WTC11 (cell line): ENCODE measurements at regions not wholly inside any gene's neighbourhood (a gene's known extent, or its start where the extent isn't known, plus 50 kb on each side); places are given as distances from the start of the nearest gene placed in this dataset.

ENCODE experiments used
- JUN ChIP-seq: sonication (generic); formaldehyde crosslinking; IDR thresholded peaks from 2 replicates; pipeline ENCODE4 v1.8.0; 2023; ENCODE audit warnings: mild to moderate bottlenecking, missing genetic modification reagents
- MXD4 ChIP-seq: fragments of 250-450 bp; sonication (Bioruptor Pico); IDR thresholded peaks from 2 replicates; pipeline ENCODE4 v1.8.0; 2021; ENCODE audit warnings: mild to moderate bottlenecking, moderate library complexity, borderline replicate concordance
- SP1 ChIP-seq: sonication (generic); formaldehyde crosslinking; conservative IDR thresholded peaks from 2 replicates; pipeline ENCODE4 v1.8.1; 2022; ENCODE audit warnings: missing genetic modification reagents
- TEAD4 ChIP-seq: sonication (generic); formaldehyde crosslinking; IDR thresholded peaks from 2 replicates; pipeline ENCODE4 v1.8.0; 2022; ENCODE audit warnings: mild to moderate bottlenecking, missing genetic modification reagents
- TF ChIP-seq, protein P1 (sequence below): sonication (generic); formaldehyde crosslinking; IDR thresholded peaks from 2 replicates; pipeline ENCODE4 v1.8.0; 2022; ENCODE audit warnings: missing genetic modification reagents
- TF ChIP-seq, protein P2 (sequence below): fragments of 200-600 bp; IDR thresholded peaks from 2 replicates; pipeline ENCODE4 v1.8.0; 2022; ENCODE audit warnings: antibody characterized with exemption

DNA sequence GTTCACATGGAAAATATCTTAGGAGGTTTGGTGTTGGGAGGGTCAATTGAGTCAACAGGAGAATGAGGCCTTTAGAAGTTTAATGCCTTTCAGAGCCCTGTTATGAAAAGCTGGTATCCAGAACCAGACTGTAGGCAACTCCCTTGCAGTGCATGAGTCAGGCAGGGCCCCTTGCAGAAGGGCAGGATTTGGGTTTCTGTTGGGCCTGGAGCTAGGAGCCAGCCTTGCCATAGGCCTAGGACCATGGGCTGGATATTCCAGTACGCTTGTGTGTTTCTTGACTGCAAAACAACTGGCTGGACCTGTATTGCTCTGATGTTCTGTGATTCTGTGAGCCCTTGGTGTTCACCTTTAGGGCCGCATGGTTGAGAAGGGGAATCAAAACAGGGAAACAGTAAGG lies 121.8 kb upstream of the ADRA1D start:
- TF ChIP-seq JUN (CRISPR knock-in tag) (no peak), TEAD4 (no peak), SP1 (CRISPR knock-in tag) (no peak), MXD4 (CRISPR knock-in tag) (no peak)
- TF ChIP-seq, protein P1, sequence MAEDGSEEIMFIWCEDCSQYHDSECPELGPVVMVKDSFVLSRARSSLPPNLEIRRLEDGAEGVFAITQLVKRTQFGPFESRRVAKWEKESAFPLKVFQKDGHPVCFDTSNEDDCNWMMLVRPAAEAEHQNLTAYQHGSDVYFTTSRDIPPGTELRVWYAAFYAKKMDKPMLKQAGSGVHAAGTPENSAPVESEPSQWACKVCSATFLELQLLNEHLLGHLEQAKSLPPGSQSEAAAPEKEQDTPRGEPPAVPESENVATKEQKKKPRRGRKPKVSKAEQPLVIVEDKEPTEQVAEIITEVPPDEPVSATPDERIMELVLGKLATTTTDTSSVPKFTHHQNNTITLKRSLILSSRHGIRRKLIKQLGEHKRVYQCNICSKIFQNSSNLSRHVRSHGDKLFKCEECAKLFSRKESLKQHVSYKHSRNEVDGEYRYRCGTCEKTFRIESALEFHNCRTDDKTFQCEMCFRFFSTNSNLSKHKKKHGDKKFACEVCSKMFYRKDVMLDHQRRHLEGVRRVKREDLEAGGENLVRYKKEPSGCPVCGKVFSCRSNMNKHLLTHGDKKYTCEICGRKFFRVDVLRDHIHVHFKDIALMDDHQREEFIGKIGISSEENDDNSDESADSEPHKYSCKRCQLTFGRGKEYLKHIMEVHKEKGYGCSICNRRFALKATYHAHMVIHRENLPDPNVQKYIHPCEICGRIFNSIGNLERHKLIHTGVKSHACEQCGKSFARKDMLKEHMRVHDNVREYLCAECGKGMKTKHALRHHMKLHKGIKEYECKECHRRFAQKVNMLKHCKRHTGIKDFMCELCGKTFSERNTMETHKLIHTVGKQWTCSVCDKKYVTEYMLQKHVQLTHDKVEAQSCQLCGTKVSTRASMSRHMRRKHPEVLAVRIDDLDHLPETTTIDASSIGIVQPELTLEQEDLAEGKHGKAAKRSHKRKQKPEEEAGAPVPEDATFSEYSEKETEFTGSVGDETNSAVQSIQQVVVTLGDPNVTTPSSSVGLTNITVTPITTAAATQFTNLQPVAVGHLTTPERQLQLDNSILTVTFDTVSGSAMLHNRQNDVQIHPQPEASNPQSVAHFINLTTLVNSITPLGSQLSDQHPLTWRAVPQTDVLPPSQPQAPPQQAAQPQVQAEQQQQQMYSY (CRISPR knock-in tag) = no peak
- TF ChIP-seq, protein P2, sequence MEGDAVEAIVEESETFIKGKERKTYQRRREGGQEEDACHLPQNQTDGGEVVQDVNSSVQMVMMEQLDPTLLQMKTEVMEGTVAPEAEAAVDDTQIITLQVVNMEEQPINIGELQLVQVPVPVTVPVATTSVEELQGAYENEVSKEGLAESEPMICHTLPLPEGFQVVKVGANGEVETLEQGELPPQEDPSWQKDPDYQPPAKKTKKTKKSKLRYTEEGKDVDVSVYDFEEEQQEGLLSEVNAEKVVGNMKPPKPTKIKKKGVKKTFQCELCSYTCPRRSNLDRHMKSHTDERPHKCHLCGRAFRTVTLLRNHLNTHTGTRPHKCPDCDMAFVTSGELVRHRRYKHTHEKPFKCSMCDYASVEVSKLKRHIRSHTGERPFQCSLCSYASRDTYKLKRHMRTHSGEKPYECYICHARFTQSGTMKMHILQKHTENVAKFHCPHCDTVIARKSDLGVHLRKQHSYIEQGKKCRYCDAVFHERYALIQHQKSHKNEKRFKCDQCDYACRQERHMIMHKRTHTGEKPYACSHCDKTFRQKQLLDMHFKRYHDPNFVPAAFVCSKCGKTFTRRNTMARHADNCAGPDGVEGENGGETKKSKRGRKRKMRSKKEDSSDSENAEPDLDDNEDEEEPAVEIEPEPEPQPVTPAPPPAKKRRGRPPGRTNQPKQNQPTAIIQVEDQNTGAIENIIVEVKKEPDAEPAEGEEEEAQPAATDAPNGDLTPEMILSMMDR = no peak
